Mucosa of gallbladder (tissue), 1 donor: ENCODE measurements at regions not wholly inside any gene's neighbourhood (a gene's known extent, or its start where the extent isn't known, plus 50 kb on each side); places are given as distances from the start of the nearest gene placed in this dataset.

Experiments used
- DNase-seq: peaks from one replicate; pipeline ENCODE4 v3.0.0-alpha.2; 2020; ENCODE audit warnings: low spot score
- donor health status: DM: no; HTN: no; CAD: no.

DNA sequence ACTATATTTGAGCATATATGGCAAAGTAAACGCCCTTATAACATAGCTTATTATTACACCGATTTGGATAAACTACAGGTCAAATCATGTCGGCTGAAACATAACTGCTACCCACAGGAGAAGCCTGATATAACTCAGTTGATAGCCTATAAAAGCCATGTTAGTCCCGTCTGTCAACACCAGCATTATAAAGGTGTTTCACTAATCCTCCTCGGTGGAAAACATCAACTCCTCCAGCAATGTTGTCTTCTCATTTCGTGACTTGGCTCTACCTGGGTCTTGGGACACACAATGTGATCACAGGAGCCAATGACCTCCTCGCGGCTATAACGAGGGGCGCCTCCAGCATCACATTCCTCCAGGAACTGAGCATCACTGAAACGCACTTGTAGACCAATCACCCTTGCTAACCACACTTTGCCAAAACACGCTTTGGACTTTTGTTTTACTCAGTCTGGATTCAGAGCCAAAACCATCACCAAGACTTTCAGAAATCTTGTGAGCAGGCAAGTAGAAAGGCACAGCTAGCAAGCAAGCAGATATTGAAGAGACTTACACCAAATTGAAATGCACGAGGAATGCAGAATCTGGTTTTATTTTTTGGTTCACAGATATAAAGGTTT, 269.7 kb upstream of the NFE2L3 start:
- no peak for DNase-seq

GRCh38 chr7:25884265-25884828, 267.7 kb upstream of the NFE2L3 start:
- no peak for DNase-seq

GRCh38 chr7:25885057-25885576, 266.9 kb upstream of the NFE2L3 start:
- DNase-seq: no peak

GRCh38 chr7:25886387-25887240, 265.4 kb upstream of the NFE2L3 start:
- DNase-seq: no peak

- no peak for DNase-seq
Observed at GRCh38 chr7:25887266-25887665, 264.7 kb upstream of the NFE2L3 start.

GRCh38 chr7:25887795-25888559, 264.0 kb upstream of the NFE2L3 start:
- no peak for DNase-seq

GRCh38 chr7:25889765-25890164, 262.2 kb upstream of the NFE2L3 start:
- DNase-seq: no peak

DNA sequence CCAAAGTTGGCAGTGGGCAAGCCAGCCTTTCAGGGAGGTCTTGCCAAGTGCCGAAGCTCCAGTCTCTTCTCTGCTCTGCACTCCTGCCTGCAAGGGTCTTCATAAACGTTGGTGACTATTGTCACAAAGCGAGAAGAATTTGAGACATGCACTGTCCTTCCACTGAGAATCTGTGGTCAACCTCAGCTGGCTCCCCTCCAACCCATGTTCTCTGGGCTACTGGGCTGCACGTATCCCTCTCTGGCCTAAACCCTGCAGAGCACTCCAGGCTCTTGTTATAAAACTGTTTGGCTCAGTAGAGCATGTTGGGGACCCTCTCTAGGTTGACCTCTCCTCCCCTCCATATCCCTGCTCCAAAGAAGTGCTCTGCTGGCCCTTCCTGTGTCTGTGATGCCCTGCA, 260.4 kb upstream of the NFE2L3 start:
- no peak for DNase-seq

DNA sequence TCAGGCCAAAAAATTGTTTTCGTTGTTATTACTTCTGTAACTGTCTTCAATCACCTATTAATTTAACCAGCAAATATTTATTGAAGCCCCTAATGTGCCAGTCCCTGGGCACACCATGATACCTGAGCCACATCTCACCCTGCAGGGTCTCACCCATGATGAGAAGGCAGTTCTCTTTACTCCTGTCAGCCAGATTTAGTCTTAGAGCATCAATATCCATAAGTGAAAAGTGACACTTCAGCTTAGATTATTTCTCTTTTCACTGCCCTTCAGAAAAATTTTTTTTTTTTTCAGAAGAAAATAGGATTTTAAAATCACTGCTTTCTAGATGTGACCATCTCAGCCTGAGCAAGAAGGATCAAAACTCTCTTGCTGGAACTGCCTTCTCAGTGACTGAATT, 258.6 kb upstream of the NFE2L3 start:
- no peak for DNase-seq

- DNase-seq: no peak
Observed at GRCh38 chr7:25894002-25894901, 257.7 kb upstream of the NFE2L3 start.

- peak; percentile 64 for DNase-seq
Observed at GRCh38 chr7:25894902-25895791, 256.9 kb upstream of the NFE2L3 start.

- DNase-seq: no peak
Observed at GRCh38 chr7:25895792-25896171, 256.2 kb upstream of the NFE2L3 start.

DNA sequence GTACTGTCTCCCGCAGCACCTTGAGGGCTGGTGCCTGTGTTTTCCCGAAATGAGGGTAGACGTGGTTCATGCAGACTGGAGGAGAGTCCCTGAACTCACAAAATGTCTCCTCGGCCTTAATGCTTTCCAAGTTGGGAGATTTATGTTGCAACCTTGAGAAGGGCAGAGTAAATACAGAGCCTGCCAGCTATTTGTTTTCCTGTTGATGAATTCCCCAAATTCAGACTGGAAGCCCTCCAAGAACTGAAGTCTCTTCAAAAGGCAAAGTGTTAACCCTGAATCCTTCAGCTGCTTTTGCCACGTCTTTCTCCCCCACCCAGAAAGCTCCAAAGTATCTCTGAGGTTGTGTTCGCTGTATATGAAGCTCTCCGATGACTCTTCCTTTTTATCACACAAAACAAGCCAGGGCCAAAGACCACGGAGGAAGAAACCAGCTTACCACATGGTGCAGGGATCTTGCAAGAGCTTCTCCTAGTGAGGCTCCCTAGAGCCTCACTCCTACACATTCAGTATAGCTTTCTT, 254.7 kb upstream of the NFE2L3 start:
- no peak for DNase-seq

DNA sequence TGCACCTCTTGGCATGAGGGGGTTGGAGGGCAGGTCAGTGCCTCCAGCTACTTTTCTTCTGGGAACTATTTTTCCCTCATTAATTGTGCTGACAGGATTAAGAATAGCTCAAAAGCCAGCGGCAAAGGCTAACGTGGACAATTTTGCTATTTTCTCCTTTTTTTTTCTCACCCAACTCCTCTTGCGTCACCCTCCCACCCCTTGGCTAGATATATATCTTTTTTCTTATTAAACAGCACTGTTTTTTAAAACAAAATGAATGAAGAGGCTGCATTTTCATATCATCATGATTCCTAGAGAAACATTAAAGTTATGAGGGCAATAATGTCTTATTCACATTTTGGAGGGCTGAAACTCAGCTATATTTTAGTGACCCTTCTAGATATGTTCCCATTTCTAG, 251.8 kb upstream of the NFE2L3 start:
- DNase-seq: no peak

- DNase-seq: no peak
Observed at GRCh38 chr7:25900877-25901276, 251.1 kb upstream of the NFE2L3 start.

GRCh38 chr7:25901658-25902057, 250.3 kb upstream of the NFE2L3 start:
- DNase-seq: no peak

DNA sequence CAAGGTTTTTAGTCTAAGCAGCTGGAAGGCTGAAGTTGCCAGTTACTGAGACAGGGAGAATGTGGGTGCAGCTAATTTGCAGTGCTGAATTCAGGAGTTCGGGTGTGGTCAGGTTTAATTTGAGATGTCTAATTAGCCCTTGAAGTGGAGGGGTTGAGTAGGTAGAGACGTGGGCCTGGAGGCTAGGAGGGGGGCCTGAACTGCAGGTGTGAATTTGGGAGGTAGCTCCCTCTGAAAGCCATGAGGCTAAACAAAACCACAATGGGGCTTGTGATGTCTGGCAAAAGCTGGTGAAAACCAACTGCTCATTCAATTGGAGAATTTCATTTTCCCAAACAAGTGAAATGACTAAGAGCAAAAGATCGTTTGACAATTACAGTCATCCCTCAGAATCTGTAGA, 246.0 kb upstream of the NFE2L3 start:
- DNase-seq: no peak

- DNase-seq: no peak
Observed at GRCh38 chr7:25906760-25907159, 245.2 kb upstream of the NFE2L3 start.

DNA sequence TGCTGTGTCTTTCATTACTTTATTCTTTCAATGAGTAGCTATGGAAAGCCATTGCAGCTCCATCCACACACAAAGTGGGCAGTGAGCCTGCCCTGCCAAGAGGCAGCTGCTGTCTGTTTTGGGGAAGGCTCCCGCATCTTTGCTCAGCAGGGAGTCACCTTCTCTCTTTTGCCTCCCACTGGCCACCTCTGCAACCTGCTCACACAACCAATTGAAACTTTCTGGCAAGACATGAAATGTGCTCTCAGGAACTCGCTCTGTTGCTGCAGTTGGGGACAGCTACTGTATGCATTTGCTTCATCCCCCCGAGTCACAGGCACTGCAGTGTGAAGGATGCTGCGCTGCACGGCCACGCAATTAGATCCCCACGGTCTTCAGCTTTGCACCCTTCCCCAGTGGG, 244.8 kb upstream of the NFE2L3 start:
- DNase-seq: no peak

GRCh38 chr7:25907731-25908130, 244.3 kb upstream of the NFE2L3 start:
- DNase-seq: no peak
